Trophoblast cell (in vitro differentiated cells and primary cell): ENCODE measurements at regions not wholly inside any gene's neighbourhood (a gene's known extent, or its start where the extent isn't known, plus 50 kb on each side); places are given as distances from the start of the nearest gene placed in this dataset.

Experiments used
- DNase-seq, 2 donors: peaks; one replicate each; pipeline ENCODE4 v3.0.0-alpha.2; 2016
- H2AFZ ChIP-seq: 2 replicates; pipeline ENCODE4 v1.6.1; 2013; ENCODE audit warnings: low read length, moderate library complexity, mild to moderate bottlenecking; ENCODE audit not compliant: insufficient read depth, poor library complexity
- H2AK5ac ChIP-seq: 2 replicates; pipeline ENCODE4 v1.6.1; 2013; ENCODE audit warnings: mild to moderate bottlenecking, low read length
- H2BK120ac ChIP-seq: 2 replicates; pipeline ENCODE4 v1.6.1; 2013; ENCODE audit warnings: low read length, mild to moderate bottlenecking, moderate library complexity; ENCODE audit not compliant: insufficient read depth, poor library complexity
- H2BK12ac ChIP-seq: 2 replicates; pipeline ENCODE4 v1.6.1; 2013; ENCODE audit warnings: mild to moderate bottlenecking, low read length, moderate library complexity
- H2BK5ac ChIP-seq: 2 replicates; pipeline ENCODE4 v1.6.1; 2013; ENCODE audit warnings: low read length, low read depth, moderate library complexity, mild to moderate bottlenecking; ENCODE audit not compliant: poor library complexity
- H3K14ac ChIP-seq: 2 replicates; pipeline ENCODE4 v1.6.1; 2013; ENCODE audit warnings: mild to moderate bottlenecking, low read length
- H3K18ac ChIP-seq: 2 replicates; pipeline ENCODE4 v1.6.1; 2013; ENCODE audit warnings: mild to moderate bottlenecking, low read length
- H3K23ac ChIP-seq: 2 replicates; pipeline ENCODE4 v1.6.1; 2013; ENCODE audit warnings: low read length
- H3K27ac ChIP-seq: 2 replicates; pipeline ENCODE4 v1.5.1; 2013; ENCODE audit warnings: low read depth, mild to moderate bottlenecking, inconsistent platforms, low read length, moderate library complexity
- H3K27me3 ChIP-seq: 2 replicates; pipeline ENCODE4 v1.6.1; 2013; ENCODE audit warnings: inconsistent platforms, mild to moderate bottlenecking, low read length, moderate library complexity; ENCODE audit not compliant: insufficient read depth
- H3K36me3 ChIP-seq, 2 experiments: 1 replicate in 1 of 2; 2 replicates in 1 of 2; pipeline ENCODE4 v1.6.1; 2013; ENCODE audit warnings: low read length in 2 of 2, mild to moderate bottlenecking in 2 of 2, moderate library complexity in 1 of 2; ENCODE audit not compliant: insufficient read depth in 2 of 2, control insufficient read depth in 1 of 2
- H3K4ac ChIP-seq: 2 replicates; pipeline ENCODE4 v1.6.1; 2013; ENCODE audit warnings: low read depth, mild to moderate bottlenecking, low read length, moderate library complexity
- H3K4me1 ChIP-seq, 2 experiments: 1 replicate in 1 of 2; 2 replicates in 1 of 2; pipeline ENCODE4 v1.6.1; 2013; ENCODE audit warnings: low read length in 2 of 2, mild to moderate bottlenecking in 2 of 2, moderate library complexity in 1 of 2; ENCODE audit not compliant: insufficient read depth in 2 of 2, control insufficient read depth in 1 of 2
- H3K4me2 ChIP-seq: 2 replicates; pipeline ENCODE4 v1.6.1; 2013; ENCODE audit warnings: inconsistent platforms, mild to moderate bottlenecking, low read length, moderate library complexity
- H3K4me3 ChIP-seq: 2 replicates; pipeline ENCODE4 v1.5.1; 2013; ENCODE audit warnings: mild to moderate bottlenecking, low read depth, low read length, inconsistent platforms
- H3K79me1 ChIP-seq: one replicate; pipeline ENCODE4 v1.6.1; 2013; ENCODE audit warnings: low read length
- H3K79me2 ChIP-seq: 2 replicates; pipeline ENCODE4 v1.6.1; 2013; ENCODE audit warnings: low read length, mild to moderate bottlenecking; ENCODE audit not compliant: control insufficient read depth, insufficient read depth, poor library complexity
- H3K9ac ChIP-seq: 2 replicates; pipeline ENCODE4 v1.6.1; 2013; ENCODE audit warnings: mild to moderate bottlenecking, low read length
- H3K9me3 ChIP-seq: 2 replicates; pipeline ENCODE4 v1.6.1; 2013; ENCODE audit warnings: low read depth, mild to moderate bottlenecking, control low read depth, inconsistent platforms, low read length; ENCODE audit not compliant: insufficient read depth
- H4K12ac ChIP-seq: 2 replicates; pipeline ENCODE4 v1.6.1; 2013; ENCODE audit warnings: low read depth, mild to moderate bottlenecking, low read length, moderate library complexity
- H4K8ac ChIP-seq: 2 replicates; pipeline ENCODE4 v1.6.1; 2013; ENCODE audit warnings: low read depth, mild to moderate bottlenecking, low read length, moderate library complexity
- H4K91ac ChIP-seq: one replicate; pipeline ENCODE4 v1.6.1; 2013; ENCODE audit warnings: low read depth, mild to moderate bottlenecking, low read length, moderate library complexity
- WGBS: extraction: QIAGEN DNeasy Blood & Tissue Kit; methylation state at CpG from one replicate; pipeline ENCODE4 v1.1.7; 2013; ENCODE audit warnings: missing lambda C conversion rate; ENCODE audit not compliant: insufficient read length, insufficient coverage; ENCODE audit errors: extremely low coverage; 5-methylcytosine and 5-hydroxymethylcytosine counted together

DNA sequence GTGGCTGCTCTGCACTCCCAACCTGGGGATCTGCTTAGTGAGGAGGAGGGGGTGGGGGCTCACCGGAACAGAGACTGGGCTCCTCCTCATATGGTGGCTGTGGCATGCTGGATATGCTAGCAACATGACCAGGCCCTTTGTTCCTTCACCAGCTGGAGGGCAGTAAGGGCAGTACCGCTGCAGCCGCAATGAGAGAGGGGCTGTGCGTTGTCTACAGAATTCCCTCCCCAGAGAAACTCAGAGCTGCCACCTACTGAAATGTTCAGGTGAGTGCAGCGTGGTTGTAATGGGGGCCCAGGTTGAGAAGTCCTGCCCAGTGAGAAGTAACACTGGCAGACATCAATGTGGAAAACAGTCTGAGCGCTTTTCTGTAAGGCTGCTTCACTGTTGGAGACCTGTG, 1211.9 kb upstream of the NXPH2 start:
- H3K4me3 ChIP-seq: no peak overlapping the region
- no peak overlapping the region for H4K8ac ChIP-seq
- no peak overlapping the region for H3K14ac ChIP-seq
- H3K27me3 ChIP-seq: no peaks in the 10 kb centered on the region
- H3K9me3 ChIP-seq: no peaks in the 10 kb centered on the region
- no peak overlapping the region for H4K91ac ChIP-seq
- no CpG with 5 or more reads among the region's 6 CpGs for WGBS
- no peak overlapping the region for H3K18ac ChIP-seq
- H3K27ac ChIP-seq: no peak overlapping the region
- no peak overlapping the region for H2BK120ac ChIP-seq
- no peak overlapping the region for H3K4me2 ChIP-seq
- no peaks in the 10 kb centered on the region for H3K36me3 ChIP-seq
- H2BK5ac ChIP-seq: no peak overlapping the region
- no peaks in the 10 kb centered on the region for H3K79me2 ChIP-seq
- H3K9ac ChIP-seq: no peak overlapping the region
- no peaks in the 10 kb centered on the region for H3K79me1 ChIP-seq
- no peak overlapping the region for H2AFZ ChIP-seq
- no peaks in the 10 kb centered on the region for H3K4me1 ChIP-seq
- H2BK12ac ChIP-seq: no peak overlapping the region
- H3K23ac ChIP-seq: no peak overlapping the region
- no peak overlapping the region for H3K4ac ChIP-seq
- H2AK5ac ChIP-seq: no peak overlapping the region
- DNase-seq: no peak
- no peak overlapping the region for H4K12ac ChIP-seq

DNA sequence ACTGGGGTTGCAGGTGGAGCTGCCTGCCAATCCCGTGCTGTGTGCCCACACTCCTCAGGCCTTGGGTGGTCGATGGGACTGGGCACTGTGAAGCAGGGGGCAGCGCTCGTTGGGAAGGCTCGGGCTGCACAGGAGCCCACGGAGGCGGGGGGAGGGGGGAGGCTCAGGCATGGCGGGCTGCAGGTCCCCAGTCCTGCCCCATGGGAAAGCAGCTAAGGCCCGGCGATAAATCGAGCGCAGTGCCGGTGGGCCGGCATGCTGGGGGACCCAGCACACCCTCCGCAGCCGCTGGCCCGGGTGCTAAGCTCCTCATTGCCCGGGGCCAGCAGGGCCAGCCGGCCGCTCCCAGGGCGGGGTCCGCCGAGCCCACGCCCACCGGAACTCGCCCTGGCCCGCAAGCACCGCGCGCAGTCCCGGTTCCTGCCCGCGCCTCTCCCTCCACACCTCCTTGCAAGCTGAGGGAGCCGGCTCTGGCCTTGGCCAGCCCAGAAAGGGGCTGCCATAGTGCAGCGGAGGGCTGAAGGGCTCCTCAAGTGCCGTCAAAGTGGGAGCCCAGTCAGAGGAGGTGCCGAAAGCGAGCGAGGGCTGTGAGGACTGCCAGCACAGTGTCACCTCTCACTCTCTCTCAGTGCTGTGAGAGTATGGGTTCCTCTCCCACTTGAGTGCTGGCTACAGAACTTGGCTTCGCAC, 1210.6 kb upstream of the NXPH2 start:
- H4K12ac ChIP-seq: no peak overlapping the region
- H3K9ac ChIP-seq: no peak overlapping the region
- H2BK5ac ChIP-seq: no peak overlapping the region
- no peak for DNase-seq
- H3K27me3 ChIP-seq: no peaks in the 10 kb centered on the region
- whole genome bisulfite sequencing: no CpG with 5 or more reads among the region's 40 CpGs
- no peaks in the 10 kb centered on the region for H3K79me2 ChIP-seq
- H2AK5ac ChIP-seq: no peak overlapping the region
- H3K79me1 ChIP-seq: no peaks in the 10 kb centered on the region
- H3K36me3 ChIP-seq: no peaks in the 10 kb centered on the region
- no peak overlapping the region for H3K23ac ChIP-seq
- H2BK120ac ChIP-seq: no peak overlapping the region
- no peak overlapping the region for H3K14ac ChIP-seq
- no peak overlapping the region for H3K4ac ChIP-seq
- no peak overlapping the region for H2BK12ac ChIP-seq
- no peak overlapping the region for H3K27ac ChIP-seq
- H3K4me1 ChIP-seq: no peaks in the 10 kb centered on the region
- H3K4me2 ChIP-seq: no peak overlapping the region
- no peak overlapping the region for H4K91ac ChIP-seq
- no peak overlapping the region for H3K18ac ChIP-seq
- H2AFZ ChIP-seq: no peak overlapping the region
- H3K9me3 ChIP-seq: no peaks in the 10 kb centered on the region
- H3K4me3 ChIP-seq: peak overlapping the region; percentile 23
- H4K8ac ChIP-seq: no peak overlapping the region

DNA sequence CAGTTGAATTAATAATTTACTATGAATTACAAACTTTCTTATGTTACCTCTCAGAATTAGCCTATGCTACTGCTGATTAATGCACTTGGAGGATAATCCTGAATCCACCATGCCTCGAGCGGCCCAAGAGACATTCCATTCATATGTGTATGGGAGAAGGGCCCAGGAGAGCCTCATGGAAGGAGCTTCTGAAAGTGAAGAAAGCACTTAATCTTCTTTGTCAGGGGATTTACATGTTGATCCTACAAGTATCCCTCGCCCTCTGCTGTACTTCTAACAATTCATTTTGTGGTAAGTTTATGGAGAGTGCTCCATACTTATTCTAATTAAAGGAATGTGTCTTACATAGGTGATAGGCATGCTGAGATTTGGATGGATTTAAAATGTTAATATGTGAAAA, 1189.1 kb upstream of the NXPH2 start:
- no peak overlapping the region for H3K4ac ChIP-seq
- H3K4me1 ChIP-seq: peaks cover 0 to 2% of the 10 kb centered on the region in 2 experiments
- no peak overlapping the region for H2AFZ ChIP-seq
- no peak overlapping the region for H2BK12ac ChIP-seq
- no peak overlapping the region for H3K14ac ChIP-seq
- no peak overlapping the region for H3K9ac ChIP-seq
- no peaks in the 10 kb centered on the region for H3K79me1 ChIP-seq
- H3K9me3 ChIP-seq: no peaks in the 10 kb centered on the region
- WGBS: no CpG with 5 or more reads among the region's 3 CpGs
- no peak overlapping the region for H4K8ac ChIP-seq
- no peak for DNase-seq
- H3K4me3 ChIP-seq: no peak overlapping the region
- no peak overlapping the region for H3K18ac ChIP-seq
- H3K27ac ChIP-seq: no peak overlapping the region
- no peak overlapping the region for H2AK5ac ChIP-seq
- no peak overlapping the region for H4K91ac ChIP-seq
- no peak overlapping the region for H2BK120ac ChIP-seq
- H3K27me3 ChIP-seq: no peaks in the 10 kb centered on the region
- H3K4me2 ChIP-seq: no peak overlapping the region
- no peaks in the 10 kb centered on the region for H3K36me3 ChIP-seq
- no peak overlapping the region for H4K12ac ChIP-seq
- H3K23ac ChIP-seq: no peak overlapping the region
- no peak overlapping the region for H2BK5ac ChIP-seq
- H3K79me2 ChIP-seq: no peaks in the 10 kb centered on the region

- peaks cover 0 to 2% of the 10 kb centered on the region in 2 experiments for H3K4me1 ChIP-seq
- no peak overlapping the region for H3K23ac ChIP-seq
- no peak overlapping the region for H2AK5ac ChIP-seq
- no peak for DNase-seq
- no peaks in the 10 kb centered on the region for H3K36me3 ChIP-seq
- H2BK120ac ChIP-seq: no peak overlapping the region
- H3K79me2 ChIP-seq: no peaks in the 10 kb centered on the region
- no peak overlapping the region for H3K27ac ChIP-seq
- no peak overlapping the region for H3K4me2 ChIP-seq
- H2AFZ ChIP-seq: no peak overlapping the region
- no peak overlapping the region for H3K18ac ChIP-seq
- H3K9me3 ChIP-seq: no peaks in the 10 kb centered on the region
- H4K12ac ChIP-seq: no peak overlapping the region
- WGBS: no CpG with 5 or more reads among the region's 5 CpGs
- H3K14ac ChIP-seq: no peak overlapping the region
- no peak overlapping the region for H3K4me3 ChIP-seq
- H3K4ac ChIP-seq: no peak overlapping the region
- H2BK5ac ChIP-seq: no peak overlapping the region
- H4K8ac ChIP-seq: no peak overlapping the region
- H3K27me3 ChIP-seq: no peaks in the 10 kb centered on the region
- no peak overlapping the region for H3K9ac ChIP-seq
- H3K79me1 ChIP-seq: no peaks in the 10 kb centered on the region
- no peak overlapping the region for H2BK12ac ChIP-seq
- no peak overlapping the region for H4K91ac ChIP-seq
Measured at GRCh38 chr2:139968588-139968987, 1188.4 kb upstream of the NXPH2 start.
